ENCODE measurements at regions not wholly inside any gene's neighbourhood (a gene's known extent, or its start where the extent isn't known, plus 50 kb on each side); places are given as distances from the start of the nearest gene placed in this dataset.

DNA sequence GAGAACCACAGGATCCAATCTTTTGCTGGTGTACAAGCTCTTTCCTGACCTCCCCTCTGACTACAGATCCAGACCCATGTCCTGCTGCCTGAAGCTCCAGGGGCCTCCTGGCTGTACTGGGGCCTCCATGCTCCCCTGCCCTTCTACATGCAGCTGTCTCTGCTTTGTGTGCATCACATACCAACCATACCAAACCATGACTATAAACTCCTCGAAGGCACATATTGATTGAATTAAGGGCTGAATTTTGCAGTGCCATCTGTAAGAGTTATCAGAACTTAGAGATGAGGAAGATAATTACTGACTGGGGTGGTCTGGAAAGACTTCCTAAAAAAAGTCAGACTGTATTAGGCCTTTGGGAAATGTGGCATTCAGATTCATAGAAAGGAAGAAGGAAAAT, 139.9 kb upstream of the CXCR4 start:
- no peak overlapping the region for H2AFZ ChIP-seq (ENCODE audit: low read depth, low read length)
- no peak overlapping the region for H3K4me2 ChIP-seq (ENCODE audit: low read length)
- no peaks in the 10 kb centered on the region for H3K9me2 ChIP-seq (ENCODE audit: insufficient read depth, low read length)
- no peak overlapping the region for H3K27ac ChIP-seq (ENCODE audit: low read length)
- H3F3A ChIP-seq (ENCODE audit: insufficient read depth, low read length, poor library complexity, severe bottlenecking) = no peaks in the 10 kb centered on the region
- H3K4me3 ChIP-seq (ENCODE audit: low read length) = no peak overlapping the region
- TF ChIP-seq POLR2AphosphoS5 (IDR thresholded peaks at IDR 0.05) (no peak), EP300 (conservative IDR thresholded peaks at IDR 0.05; ENCODE audit: poor library complexity, severe bottlenecking) (no peak), MXI1 (conservative IDR thresholded peaks at IDR 0.05; ENCODE audit: poor library complexity, severe bottlenecking) (no peak), EZH2 (IDR thresholded peaks at IDR 0.05; ENCODE audit: borderline replicate concordance, insufficient read depth, low read length, poor library complexity, severe bottlenecking) (no peak), RAD21 (conservative IDR thresholded peaks at IDR 0.05) (no peak), TAF1 (IDR thresholded peaks at IDR 0.05; ENCODE audit: low read depth) (no peak), SMC3 (conservative IDR thresholded peaks at IDR 0.05; ENCODE audit: poor library complexity) (no peak)
- TF ChIP-seq, protein P1, sequence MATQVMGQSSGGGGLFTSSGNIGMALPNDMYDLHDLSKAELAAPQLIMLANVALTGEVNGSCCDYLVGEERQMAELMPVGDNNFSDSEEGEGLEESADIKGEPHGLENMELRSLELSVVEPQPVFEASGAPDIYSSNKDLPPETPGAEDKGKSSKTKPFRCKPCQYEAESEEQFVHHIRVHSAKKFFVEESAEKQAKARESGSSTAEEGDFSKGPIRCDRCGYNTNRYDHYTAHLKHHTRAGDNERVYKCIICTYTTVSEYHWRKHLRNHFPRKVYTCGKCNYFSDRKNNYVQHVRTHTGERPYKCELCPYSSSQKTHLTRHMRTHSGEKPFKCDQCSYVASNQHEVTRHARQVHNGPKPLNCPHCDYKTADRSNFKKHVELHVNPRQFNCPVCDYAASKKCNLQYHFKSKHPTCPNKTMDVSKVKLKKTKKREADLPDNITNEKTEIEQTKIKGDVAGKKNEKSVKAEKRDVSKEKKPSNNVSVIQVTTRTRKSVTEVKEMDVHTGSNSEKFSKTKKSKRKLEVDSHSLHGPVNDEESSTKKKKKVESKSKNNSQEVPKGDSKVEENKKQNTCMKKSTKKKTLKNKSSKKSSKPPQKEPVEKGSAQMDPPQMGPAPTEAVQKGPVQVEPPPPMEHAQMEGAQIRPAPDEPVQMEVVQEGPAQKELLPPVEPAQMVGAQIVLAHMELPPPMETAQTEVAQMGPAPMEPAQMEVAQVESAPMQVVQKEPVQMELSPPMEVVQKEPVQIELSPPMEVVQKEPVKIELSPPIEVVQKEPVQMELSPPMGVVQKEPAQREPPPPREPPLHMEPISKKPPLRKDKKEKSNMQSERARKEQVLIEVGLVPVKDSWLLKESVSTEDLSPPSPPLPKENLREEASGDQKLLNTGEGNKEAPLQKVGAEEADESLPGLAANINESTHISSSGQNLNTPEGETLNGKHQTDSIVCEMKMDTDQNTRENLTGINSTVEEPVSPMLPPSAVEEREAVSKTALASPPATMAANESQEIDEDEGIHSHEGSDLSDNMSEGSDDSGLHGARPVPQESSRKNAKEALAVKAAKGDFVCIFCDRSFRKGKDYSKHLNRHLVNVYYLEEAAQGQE (IDR thresholded peaks at IDR 0.05; ENCODE audit: borderline replicate concordance) = no peak
- TF ChIP-seq, protein P2, sequence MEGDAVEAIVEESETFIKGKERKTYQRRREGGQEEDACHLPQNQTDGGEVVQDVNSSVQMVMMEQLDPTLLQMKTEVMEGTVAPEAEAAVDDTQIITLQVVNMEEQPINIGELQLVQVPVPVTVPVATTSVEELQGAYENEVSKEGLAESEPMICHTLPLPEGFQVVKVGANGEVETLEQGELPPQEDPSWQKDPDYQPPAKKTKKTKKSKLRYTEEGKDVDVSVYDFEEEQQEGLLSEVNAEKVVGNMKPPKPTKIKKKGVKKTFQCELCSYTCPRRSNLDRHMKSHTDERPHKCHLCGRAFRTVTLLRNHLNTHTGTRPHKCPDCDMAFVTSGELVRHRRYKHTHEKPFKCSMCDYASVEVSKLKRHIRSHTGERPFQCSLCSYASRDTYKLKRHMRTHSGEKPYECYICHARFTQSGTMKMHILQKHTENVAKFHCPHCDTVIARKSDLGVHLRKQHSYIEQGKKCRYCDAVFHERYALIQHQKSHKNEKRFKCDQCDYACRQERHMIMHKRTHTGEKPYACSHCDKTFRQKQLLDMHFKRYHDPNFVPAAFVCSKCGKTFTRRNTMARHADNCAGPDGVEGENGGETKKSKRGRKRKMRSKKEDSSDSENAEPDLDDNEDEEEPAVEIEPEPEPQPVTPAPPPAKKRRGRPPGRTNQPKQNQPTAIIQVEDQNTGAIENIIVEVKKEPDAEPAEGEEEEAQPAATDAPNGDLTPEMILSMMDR (IDR thresholded peaks at IDR 0.05; ENCODE audit: poor library complexity, severe bottlenecking) = no peak
- no peaks in the 10 kb centered on the region for H3K27me3 ChIP-seq (ENCODE audit: insufficient read depth, low read depth, low read length)
- no peaks in the 10 kb centered on the region for H3K79me2 ChIP-seq (replicated peaks; ENCODE audit: insufficient read depth, low read length)
- H3K36me3 ChIP-seq (ENCODE audit: insufficient read depth, low read length) = no peaks in the 10 kb centered on the region
- H4K20me1 ChIP-seq (ENCODE audit: insufficient read depth) = no peaks in the 10 kb centered on the region
- no peaks in the 10 kb centered on the region for H3K9me3 ChIP-seq (ENCODE audit: low read length)
- no peak overlapping the region for H3K9ac ChIP-seq (ENCODE audit: low read length)

DNA sequence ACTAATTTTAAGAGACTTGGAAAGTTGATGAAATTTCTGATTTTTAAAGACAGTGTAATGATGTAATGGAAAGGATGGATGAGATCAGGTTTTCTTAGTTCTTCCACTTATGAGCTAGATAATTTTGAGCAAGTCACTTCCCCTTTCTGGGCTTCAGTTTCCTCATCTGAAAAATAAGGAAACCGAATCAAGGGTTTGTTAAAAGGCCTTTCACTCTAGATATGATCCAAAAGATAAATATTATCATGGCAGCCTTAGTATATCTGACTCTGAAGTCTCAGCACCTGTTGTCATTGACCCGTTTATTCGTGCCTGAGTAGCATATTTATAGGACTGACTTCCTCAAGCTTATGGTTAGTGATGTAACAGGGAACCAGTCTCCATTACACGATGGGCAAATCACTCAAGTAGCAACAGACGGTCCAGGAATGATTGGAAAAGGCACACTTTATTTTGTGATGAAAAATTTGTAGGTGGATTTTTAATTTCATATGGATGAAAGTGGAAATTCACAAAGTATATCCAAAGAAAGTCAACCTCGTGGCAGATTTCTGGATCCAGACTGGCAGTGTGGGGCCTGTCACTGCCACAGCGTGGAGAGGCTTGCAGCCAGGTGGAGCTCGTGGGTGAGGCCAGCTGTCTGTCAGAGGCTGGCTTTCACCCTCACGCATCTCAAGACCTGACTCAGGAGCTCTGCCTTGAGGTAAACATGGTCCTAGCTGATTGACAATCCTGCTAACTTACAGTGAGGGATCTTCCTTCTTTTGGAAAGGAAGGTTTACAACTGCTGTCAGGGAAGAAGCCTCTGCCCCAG, 137.9 kb upstream of the CXCR4 start:
- Histone ChIP-seq H3K79me2 (replicated peaks; ENCODE audit: insufficient read depth, low read length) (no peaks in the 10 kb centered on the region), H3K9me2 (ENCODE audit: insufficient read depth, low read length) (no peaks in the 10 kb centered on the region), H3F3A (ENCODE audit: insufficient read depth, low read length, poor library complexity, severe bottlenecking) (no peaks in the 10 kb centered on the region), H3K36me3 (ENCODE audit: insufficient read depth, low read length) (no peaks in the 10 kb centered on the region), H3K4me2 (ENCODE audit: low read length) (no peak overlapping the region), H3K4me3 (ENCODE audit: low read length) (no peak overlapping the region), H3K27me3 (ENCODE audit: insufficient read depth, low read depth, low read length) (no peaks in the 10 kb centered on the region), H3K9me3 (ENCODE audit: low read length) (no peaks in the 10 kb centered on the region), H3K27ac (ENCODE audit: low read length) (no peak overlapping the region), H2AFZ (ENCODE audit: low read depth, low read length) (no peak overlapping the region), H4K20me1 (ENCODE audit: insufficient read depth) (no peaks in the 10 kb centered on the region), H3K9ac (ENCODE audit: low read length) (no peak overlapping the region)
- no peak for TF ChIP-seq MXI1 (conservative IDR thresholded peaks at IDR 0.05; ENCODE audit: poor library complexity, severe bottlenecking)
- TF ChIP-seq, protein P1 (IDR thresholded peaks at IDR 0.05; ENCODE audit: borderline replicate concordance) = no peak
- TF ChIP-seq TAF1 (IDR thresholded peaks at IDR 0.05; ENCODE audit: low read depth) = no peak
- no peak for TF ChIP-seq RAD21 (conservative IDR thresholded peaks at IDR 0.05)
- no peak for TF ChIP-seq EP300 (conservative IDR thresholded peaks at IDR 0.05; ENCODE audit: poor library complexity, severe bottlenecking)
- TF ChIP-seq EZH2 (IDR thresholded peaks at IDR 0.05; ENCODE audit: borderline replicate concordance, insufficient read depth, low read length, poor library complexity, severe bottlenecking) = no peak
- TF ChIP-seq SMC3 (conservative IDR thresholded peaks at IDR 0.05; ENCODE audit: poor library complexity) = no peak
- TF ChIP-seq POLR2AphosphoS5 (IDR thresholded peaks at IDR 0.05) = no peak
- TF ChIP-seq, protein P2 (IDR thresholded peaks at IDR 0.05; ENCODE audit: poor library complexity, severe bottlenecking) = no peak

All from neural cell (in vitro differentiated cells).